NCI-H526 (cell line): ENCODE measurements at regions not wholly inside any gene's neighbourhood (a gene's known extent, or its start where the extent isn't known, plus 50 kb on each side); places are given as distances from the start of the nearest gene placed in this dataset.

ENCODE experiments used
- DNase-seq, 2 experiments: peaks; one replicate each; lab custom pipeline; 2025; lab: John Stamatoyannopoulos, UW

DNA sequence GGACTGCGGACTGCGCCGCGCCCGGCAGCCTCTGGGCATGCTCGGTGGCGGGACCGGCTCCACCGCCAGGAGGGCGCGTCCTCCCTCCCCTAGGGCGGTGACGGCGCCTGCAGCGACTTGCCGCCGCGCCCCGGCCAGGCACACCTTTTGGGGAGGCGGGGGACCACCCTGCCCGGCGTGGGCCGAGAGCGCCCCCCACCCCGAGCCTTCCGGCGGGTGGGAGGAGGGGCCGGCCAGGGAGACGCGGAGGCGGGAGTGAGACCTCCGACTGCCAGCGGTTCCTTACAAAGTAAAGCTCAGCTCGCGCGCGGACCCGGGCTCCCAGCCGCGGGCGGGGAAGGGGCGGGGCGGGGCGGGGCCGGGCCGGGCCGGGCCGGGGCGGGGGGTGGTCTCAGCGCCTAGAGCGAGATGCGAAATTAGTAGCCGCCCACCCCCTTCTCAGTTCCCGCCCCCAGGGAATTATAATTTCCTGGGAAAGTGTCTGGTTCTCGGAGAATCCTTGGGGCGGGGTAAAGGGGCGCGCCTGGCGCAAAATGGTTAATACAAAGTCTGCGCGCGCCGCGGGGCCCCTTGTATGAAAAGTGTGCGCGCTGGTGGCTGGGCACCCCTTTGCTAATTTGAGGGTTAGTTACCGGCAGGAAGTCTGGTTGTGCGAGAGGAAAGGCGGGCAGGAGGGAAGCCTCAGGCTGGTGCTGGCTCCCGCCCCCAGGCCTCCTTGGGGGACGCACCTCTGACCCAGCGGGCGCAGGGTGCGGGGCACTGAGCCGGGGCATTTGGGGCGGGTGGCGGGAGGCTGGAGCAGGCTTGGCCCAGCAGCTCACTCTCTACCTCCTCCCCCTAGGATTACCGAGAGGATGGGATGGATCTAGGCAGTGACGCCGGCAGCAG, 224.8 kb upstream of the IL12A start:
- DNase-seq: peak; percentile 73 to 90

DNA sequence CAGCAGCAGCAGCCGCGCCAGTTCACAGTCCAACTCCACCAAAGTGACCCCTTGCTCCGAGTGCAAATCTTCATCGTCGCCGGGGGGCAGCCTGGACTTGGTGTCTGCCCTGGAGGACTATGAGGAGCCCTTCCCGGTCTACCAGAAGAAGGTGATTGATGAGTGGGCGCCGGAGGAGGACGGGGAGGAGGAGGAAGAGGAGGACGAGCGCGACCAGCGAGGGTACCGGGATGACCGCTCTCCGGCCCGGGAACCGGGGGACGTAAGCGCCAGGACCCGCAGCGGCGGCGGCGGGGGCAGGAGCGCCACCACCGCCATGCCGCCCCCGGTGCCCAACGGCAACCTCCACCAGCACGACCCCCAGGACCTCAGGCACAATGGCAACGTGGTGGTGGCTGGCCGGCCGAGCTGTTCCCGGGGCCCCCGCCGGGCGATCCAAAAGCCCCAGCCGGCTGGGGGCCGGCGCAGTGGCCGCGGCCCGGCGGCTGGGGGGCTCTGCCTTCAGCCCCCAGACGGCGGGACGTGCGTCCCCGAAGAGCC, 224.1 kb upstream of the IL12A start:
- no peak for DNase-seq

GRCh38 chr3:159765030-159765859, 223.4 kb upstream of the IL12A start:
- peak; percentile 59 to 79 for DNase-seq

- no peak for DNase-seq
These were observed 222.8 kb upstream of the IL12A start for GRCh38 chr3:159765860-159766294.

DNA sequence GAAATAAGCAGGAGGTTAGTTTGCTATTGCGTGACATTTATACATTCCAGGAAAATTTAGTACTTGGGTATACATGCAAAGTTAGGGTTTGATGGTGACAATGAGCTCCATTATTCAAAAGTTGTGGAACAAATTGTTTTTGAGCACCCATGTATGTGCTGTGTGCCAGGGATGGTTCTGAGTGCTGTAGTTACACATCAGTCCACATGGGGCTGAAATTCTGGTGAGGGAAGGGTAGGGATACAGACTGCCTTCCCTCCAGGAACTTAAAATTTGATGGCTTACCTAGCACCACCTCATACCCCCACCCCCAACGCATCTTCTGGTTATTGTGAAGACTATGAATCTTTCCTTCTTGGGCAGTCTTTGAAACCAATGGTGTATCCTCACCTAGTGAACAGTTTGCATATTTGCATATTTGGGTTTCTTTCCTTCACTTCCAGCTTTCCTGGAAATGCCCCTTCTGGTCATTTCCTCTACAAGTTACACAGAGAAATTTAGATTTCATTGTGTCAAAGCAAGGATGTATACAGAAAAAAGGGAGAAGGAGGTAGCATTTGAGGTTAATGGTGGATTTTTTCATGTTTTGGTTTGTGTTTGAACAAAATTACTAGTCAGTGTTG, 222.0 kb upstream of the IL12A start:
- DNase-seq: peak; percentile 41 to 54

DNA sequence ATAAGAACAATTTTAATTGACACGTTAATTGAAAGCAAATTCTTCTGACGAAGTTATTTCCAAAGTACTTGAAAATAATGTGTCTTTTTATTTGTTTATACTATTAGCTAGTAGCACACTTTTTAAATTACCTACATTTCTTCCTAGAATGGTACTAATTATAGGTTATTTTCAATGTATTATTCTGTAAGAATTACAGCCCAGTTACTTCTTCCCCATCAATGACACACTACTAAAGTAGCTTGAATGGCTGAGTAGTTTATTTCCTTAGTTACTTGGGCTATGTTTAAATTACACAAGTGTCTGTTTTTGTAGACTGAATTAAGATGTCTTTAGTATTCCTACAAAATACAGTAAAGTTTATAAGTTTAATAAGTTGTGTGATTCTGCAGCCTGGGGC, 217.6 kb upstream of the IL12A start:
- no peak for DNase-seq

- DNase-seq: no peak
These were observed 216.6 kb upstream of the IL12A start for GRCh38 chr3:159771865-159772611.

- no peak for DNase-seq
These were observed 214.9 kb upstream of the IL12A start for GRCh38 chr3:159773706-159774105.

DNA sequence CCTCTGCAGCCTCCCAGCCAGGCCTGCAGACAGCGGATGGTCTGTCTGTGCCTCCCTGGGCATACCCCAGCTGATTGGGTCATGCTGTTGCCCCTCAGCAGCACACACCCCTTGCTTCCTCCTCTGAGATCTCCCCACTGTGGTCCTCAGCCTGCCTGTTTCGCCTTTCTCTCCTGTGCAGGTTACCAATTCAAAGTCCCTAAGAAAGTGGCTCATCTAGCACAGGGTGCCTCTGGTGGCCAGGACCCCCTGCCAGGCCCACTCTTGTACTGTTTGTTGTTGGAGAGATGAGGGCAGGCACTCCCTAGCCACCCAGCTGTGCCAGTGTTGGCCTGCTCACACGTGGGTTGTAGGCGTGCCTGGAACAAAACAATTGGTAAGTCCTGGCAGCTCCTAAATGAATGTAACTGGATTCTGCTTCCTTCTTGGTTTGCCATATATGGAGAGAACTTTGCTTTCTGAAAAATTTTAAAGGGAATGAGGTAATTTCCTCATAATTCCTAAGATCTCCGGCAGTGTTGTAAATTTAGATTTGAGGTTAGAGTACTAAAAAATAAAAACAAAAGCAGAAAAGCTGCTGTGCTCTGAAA, 213.2 kb upstream of the IL12A start:
- no peak for DNase-seq

- no peak for DNase-seq
These were observed 211.9 kb upstream of the IL12A start for GRCh38 chr3:159776779-159777178.

- DNase-seq: no peak
These were observed 208.8 kb upstream of the IL12A start for GRCh38 chr3:159779883-159780282.

DNA sequence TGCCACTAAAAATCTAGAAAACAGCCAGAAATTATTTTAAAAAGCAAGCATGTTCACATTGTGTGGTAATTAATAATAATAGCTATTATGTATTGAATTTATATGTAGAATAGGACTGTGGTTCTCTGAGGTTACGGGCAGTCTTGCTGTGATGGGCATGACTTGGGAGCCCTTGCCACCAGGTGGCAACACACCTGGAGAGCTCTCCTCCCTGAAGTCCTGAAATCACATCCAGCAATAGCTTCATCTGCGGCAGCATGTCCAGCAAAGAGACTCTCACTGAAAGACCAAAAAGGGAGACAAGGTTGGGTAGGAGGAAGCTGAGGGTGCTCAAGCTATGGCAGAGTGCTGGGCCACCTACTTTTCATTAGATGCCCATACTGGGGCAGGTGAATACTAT, 206.8 kb upstream of the IL12A start:
- DNase-seq: peak in 1 of 2 experiments; percentile 7

DNA sequence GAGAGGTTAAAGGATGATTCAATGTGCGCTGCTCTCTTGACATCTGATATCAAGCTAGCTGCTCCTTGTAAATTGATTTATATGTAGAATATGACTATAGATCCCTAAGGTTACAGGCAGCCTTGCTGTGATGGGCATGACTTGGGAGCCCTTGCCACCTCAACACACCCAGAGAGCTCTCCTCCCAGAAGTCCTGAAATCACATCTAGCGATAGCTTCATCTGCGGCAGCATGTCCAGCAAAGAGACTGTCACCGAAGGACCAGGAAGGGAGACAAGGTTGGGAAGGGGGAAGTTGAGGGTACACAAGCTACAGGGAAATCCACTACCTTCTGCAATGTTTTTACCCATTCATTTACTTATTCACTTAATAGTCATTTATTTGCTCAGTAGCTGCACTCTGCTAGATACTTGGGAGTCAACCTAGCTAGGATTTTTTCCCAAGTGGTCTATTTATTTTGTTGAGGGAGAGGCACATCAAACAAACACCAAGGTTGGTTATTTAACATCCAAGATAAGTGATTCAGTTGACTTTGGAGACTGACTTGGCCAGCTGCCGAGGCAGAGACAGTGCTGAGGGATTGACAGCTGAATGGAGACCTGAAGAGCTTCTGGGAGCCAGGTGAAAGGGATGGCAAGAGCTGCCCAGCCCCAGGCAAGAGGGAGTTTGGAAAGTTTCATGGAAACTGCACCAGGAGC, 205.8 kb upstream of the IL12A start:
- DNase-seq: no peak

GRCh38 chr3:159783780-159784742, 204.6 kb upstream of the IL12A start:
- DNase-seq: no peak

- DNase-seq: no peak
These were observed 203.3 kb upstream of the IL12A start for GRCh38 chr3:159785273-159785708.

GRCh38 chr3:159786489-159787177, 202.0 kb upstream of the IL12A start:
- no peak for DNase-seq

DNA sequence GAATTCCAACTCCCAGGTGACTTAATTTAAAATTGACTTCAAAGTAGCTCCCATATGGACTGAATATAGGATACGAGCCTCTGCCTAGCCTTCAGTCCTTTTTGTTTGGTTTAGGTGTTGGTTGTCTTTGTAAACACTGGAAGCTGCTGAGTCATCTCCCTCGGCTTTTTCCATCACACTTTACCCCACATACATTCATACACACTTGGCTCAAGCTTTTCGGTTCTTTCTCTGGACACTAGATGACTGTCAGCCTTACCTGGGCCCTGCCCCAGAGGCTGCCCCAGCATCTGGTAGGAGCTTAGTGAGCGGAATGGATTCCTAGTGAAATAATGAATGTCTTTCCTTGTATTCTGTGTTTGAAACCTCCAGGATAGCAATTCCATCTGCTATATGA, 201.5 kb upstream of the IL12A start:
- no peak for DNase-seq

GRCh38 chr3:159787794-159788205, 200.8 kb upstream of the IL12A start:
- DNase-seq: no peak

- DNase-seq: no peak
These were observed 200.3 kb upstream of the IL12A start for GRCh38 chr3:159788291-159788690.
